ENCODE measurements at regions not wholly inside any gene's neighbourhood (a gene's known extent, or its start where the extent isn't known, plus 50 kb on each side); places are given as distances from the start of the nearest gene placed in this dataset.
"Not testable (repeated sequence)": the region's sequence is repeated elsewhere in the genome, so short reads cannot be mapped to it uniquely, and the experiment has no call there.

DNA sequence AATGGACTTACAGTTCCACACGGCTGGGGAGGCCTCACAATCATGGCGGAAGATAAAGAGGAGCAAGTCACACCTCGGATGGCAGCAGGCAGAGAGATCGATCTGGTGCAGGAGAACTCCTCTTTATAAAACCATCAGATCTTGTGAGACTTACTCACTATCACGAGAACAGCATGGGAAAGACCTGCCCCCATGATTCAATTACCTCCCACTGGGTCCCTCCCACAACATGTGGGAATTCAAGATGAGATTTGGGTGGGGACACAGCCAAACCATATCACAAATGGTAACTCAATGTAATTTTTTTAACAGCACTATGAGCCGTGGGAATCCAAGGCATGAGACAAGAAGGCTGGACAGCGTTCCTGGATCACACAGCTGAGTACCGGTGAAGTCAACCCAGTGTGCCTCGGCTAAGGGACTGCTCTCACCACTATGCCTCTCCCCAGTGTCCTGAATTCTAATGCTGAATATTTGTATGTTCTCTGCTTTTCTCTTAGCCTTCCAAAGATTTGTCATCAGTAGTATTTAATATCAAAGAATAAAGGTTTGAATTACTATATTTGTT lies 84.3 kb downstream of the IRS2 start:
- DNase-seq (ENCODE audit: insufficient read length, low spot score); FAIRE-seq: not testable (repeated sequence)

DNA sequence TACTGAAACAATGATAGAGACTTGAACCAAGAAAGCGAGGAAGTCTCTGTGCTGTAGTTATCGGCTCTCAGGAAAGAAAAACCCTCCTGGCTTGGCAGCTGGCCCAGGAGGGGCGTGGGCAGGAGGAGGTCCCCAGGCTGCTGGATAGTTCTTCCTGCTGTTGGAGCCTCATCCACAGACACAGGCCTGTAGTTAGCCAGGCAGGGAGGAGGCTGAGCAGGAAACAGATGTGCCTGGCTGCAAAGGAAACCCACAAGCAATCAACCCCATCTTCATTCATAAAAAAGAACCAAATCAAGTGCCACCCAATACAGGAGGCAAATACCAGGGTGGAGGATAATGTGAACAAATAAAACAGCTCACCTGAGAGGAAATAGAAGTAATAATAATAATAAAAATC lies 86.2 kb downstream of the IRS2 start:
- no peak for DNase-seq (ENCODE audit: insufficient read length, low spot score)
- no peak for FAIRE-seq

DNA sequence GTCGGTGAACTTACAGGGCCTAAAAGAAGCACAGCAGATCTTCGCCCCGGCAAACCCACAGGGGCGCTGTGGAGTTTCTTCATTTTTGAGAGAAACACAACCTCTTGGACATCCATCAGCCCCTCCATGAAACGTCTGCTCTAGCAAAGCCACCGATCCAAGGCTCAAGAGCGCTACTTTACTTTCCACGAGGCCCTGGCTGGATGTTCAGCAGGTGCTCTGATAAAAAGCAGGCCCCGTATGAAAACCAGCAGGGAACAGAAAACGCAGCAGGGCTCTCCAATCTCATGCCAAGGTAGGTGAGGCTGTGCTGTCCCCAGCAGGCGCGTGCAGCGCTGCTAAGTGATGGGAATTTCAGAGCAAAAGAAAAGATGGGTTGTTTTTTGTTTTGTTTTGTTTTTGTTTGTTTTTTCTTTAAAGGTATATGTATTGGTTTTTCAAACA lies 86.7 kb downstream of the IRS2 start:
- DNase-seq (ENCODE audit: insufficient read length, low spot score) = no peak
- FAIRE-seq = no peak

DNA sequence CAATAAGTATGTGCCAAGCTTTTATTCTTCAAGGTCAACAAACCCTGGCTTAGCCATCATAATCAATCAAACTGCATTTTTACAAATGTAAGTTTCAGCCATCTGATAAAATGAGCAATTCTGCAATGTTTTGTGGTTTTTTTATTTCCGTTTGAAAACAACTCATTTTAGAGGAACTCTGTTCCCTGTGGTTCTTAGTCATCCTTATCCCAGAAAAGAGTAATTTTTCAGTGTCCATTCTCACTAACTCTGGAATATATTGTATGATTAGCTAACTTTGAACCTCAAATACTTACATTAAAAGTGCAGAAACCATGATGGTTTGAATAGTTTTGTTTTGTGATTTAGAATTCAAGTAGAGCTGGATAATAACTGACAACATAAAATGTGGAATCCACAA lies 87.6 kb downstream of the IRS2 start:
- FAIRE-seq (no peak), DNase-seq (ENCODE audit: insufficient read length, low spot score) (no peak)

DNA sequence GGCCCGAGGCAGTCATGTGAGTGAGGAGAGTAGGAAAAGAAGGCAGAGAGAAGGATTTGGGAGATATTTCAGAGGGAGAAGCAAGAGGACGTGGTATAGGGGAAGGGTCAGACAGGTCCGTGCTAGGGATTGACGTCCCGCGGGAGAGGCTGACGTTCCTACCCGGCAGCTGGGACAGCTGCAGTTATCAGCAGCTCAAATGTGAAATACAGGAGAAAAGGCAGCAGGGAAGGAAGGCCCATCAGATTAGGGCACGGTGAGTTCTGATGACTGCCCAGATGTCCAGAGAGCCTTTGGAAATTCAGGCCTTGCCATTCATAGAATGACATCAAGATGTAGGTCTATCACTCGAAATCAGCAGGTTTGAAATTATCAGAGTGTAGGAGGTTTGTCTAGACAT lies 88.4 kb downstream of the IRS2 start:
- DNase-seq (ENCODE audit: insufficient read length, low spot score) (no peak), FAIRE-seq (no peak)

DNA sequence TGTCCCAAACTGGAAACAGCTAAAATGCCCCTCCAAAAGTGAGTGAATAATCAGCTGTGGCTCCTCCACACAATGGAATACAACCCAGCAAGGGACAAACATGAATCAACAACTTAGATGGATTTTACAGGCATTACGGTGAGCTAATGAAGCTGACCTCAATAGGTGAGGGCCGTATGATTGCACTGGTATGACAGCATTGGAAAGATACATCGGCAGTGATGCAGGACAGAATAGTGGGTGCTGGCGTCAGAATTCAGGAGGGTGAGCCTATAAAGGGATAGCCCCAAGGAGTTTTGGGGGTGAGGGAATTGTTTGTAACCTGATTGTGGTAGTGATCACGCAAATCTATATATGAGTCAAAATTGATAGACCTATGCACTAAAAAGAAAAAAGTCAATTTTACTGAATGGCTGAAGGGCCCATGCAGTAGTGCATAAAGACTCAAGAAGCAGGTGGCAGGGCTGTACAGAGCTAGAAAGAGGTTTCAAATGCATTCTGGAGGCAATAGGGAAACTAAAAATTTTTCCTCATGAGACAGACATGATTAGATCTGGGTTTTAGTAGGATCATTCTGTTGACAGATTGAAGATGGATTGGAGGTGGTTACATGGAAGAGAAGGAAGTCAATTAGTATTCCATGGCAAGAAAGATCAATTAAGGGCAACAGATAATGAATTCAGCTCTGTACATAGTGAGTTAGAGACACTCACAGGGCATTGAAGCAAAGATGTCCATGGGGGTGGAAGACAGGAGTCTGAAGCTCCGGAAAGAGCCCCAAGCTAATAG lies 90.8 kb downstream of the IRS2 start:
- no peak for DNase-seq (ENCODE audit: insufficient read length, low spot score)
- FAIRE-seq = no peak

DNA sequence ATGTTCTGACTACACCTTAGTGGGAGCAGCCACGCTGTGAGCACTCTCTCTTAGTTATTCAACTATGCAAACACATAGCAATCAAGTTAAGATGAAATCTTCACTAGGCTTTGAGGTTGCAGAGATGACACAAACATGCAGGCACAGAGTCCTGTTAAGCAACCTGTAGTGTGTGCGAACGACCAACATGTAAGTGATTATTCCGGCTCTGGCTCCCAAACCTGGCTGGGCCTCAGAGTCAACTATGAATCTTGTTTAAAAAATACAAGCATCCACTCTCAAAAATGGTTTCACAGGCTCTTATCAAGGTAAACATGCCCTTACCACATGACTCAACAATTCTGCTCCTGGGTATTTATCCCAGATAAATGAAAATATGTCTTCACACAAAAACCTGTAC lies 91.4 kb downstream of the IRS2 start:
- no peak for DNase-seq (ENCODE audit: insufficient read length, low spot score)

DNA sequence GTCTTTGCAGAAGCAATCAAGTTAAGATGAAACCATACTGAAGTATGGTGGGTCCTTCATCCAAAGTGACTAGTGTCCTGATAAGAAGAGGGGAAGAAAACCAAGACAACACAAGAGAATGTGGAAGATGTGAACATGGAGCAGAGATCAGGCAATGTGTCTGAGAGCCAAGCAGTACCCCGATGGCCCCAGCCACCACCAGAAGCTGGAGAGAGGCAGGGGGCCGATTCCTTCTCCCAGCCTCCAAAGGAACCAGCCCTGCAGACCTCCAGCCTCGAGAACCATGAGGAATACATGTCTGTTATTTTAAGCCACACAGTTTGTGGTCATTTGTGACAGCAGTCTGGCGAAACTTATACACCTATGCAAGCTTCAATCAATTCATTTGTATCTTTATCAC lies 93.2 kb downstream of the IRS2 start:
- DNase-seq (ENCODE audit: insufficient read length, low spot score) = no peak
- FAIRE-seq = no peak

More for the DNA sequence above, 91.4 kb downstream of the IRS2 start:
- FAIRE-seq = no peak

DNA sequence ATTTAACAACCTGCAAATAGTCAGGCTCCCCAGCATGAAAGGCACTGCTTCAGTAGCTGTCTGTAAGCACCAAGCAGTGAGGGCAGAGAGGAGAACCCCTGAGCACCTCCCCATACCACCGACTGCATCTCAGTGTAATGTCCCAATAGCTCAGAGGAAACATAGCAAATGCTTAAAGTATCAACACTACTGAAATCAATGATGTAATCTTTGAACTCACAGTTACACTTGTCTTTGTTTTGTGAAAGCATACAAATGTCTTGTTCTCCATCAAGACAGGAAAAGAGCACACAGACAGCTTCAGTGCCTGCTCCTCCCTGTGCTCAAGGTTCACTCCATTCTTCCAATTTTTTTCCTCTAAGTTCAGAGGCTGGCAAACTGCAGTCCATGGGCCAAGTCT lies 94.7 kb downstream of the IRS2 start:
- FAIRE-seq (no peak), DNase-seq (ENCODE audit: insufficient read length, low spot score) (no peak)

DNA sequence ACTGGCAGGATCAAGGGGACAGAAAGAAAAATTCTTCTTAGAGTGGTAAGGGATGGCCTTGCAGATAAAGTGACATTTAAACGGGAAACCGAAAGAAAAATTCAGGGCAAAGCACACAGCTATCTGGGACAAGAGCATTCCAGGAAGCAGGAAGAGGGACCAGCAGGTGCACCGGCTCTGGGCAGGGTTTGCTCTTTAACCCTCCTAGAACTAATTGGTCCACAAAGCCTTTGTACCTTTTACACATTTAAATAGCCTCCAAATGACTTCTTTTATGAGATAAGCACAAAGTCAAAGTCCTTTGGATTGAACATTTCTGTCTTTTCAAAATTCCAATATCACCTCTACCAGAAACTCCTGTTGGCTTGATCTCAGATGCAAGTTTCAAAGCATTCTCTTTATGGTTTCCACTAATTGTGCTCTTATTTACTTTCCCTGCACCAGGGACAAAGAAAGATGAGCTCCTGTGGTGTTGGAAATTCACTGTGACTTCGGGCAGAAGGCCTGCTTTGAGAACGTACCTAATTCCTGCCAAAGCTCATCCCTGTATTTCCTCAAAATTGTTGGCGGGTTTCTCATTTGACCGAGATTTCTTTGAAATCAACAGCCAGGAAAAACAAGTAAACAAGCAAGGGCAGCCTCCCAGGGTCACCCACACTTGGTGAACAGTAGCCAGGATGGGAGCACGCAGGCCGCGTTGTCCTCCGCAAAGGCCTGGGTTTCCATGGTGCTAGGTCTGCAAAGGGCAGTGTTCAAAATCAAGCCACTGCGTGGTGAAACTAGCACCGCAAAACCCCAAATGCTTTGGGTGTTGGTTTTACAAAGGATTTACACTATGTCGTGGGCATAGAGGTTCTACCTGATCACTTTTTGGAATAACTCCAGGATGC lies 98.6 kb downstream of the IRS2 start:
- FAIRE-seq (no peak), DNase-seq (ENCODE audit: insufficient read length, low spot score) (no peak)

DNA sequence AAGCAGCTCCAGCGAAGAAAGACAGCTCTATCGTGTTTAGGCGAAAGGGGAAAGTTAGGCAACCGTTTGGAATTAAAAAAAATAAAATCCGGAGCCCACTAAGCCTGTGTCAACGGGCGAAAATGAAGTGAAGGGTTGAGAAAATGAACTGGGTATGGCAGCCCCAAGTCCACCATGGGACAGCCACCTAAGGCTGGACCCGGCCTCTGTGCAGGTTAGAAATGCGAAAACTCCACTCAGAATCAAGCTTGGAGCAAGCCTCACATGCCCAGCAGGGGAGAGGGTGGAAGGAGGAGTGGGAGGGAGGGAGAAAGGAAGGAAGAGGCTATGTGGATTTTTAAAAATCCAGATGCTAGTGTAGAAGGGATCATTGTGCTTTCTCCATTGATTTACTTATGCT lies 101.2 kb downstream of the IRS2 start:
- no peak for FAIRE-seq
- DNase-seq (ENCODE audit: insufficient read length, low spot score) = no peak

DNA sequence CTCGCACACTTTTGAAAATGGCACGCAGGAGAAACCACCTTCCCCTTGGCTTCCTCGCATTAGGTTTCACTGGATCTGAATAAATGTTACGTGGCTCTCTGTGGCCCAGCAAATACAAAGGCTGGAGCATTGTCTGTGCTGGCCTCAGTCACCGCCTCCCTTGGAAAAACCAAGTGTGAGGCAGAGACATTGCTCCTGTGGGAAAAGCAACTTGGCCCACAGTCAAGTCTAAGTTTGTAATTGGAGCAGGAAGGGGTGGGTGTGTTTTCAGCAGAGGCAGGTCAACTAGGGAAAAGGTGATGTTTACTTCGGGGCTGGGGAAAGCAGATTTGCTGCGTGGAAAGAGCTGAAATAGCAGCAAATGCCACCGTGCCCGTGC lies 101.6 kb downstream of the IRS2 start:
- FAIRE-seq = no peak
- no peak for DNase-seq (ENCODE audit: insufficient read length, low spot score)

DNA sequence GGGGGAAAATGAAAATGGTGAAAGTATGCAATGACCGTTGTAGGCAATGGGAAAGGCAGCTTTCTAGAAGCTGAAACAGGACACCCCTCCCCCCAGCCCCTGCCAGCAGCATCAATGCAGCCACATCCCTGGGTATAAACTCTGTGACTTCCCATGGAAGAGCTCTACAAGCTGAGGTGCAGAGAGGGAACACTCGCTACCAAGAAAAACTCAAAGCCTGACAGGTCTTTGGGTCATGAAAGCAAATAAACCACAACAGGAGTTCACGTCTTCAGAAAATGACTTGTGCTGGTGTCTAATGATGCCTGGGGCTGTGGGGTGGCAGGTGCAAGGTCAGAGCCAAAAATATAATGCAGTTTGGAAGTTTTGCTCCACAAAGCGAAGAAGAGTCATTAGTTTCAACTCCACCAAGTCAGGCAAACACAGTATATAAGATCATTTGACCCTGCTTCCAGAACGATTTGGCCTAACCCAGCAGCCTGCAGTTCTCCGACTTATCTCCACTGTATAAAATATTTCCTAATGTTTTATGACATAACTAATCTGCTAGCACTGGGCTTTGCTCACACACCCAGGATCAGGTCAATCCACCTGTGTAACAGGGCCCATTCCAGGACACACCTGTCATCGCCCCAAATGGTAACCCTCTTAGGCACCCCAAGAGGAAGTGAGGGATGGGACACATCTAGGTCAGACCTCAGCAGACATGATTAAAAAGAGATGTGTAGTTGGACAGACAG lies 102.1 kb downstream of the IRS2 start:
- no peak for FAIRE-seq
- no peak for DNase-seq (ENCODE audit: insufficient read length, low spot score)

DNA sequence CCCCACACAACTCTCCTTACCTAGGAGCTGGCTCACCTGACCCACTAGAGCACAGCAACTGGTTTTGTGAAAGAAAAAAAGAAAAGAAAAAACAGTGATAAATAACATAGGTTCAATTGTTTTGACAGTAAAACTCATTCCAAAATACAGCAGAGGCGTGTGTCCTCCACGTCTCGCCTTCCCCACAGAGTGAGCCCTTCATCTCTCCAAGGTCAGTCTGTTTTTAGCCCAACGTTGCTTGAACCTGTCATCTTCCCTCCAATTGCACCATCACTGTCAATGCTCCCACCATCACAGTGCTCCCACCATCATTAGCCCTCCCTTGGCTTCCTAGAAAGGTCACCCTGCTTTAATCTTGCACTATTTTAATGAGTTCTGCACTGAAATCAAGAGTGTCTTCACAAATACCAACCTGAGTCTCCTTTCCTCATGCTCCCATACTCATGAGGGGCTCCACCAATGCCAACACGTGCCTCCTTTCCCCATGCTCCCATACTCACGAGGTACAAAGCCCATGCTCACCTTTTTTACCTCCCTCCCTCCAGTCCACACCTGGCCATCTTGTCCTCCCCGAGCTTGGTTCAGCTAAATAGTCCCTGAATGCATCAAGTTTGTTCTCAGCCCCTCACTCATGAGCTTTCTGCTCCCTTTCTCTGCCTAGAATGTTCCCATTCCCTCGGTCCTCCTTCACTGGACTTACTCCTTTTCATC lies 103.7 kb downstream of the IRS2 start:
- DNase-seq (ENCODE audit: insufficient read length, low spot score) (no peak), FAIRE-seq (no peak)

DNA sequence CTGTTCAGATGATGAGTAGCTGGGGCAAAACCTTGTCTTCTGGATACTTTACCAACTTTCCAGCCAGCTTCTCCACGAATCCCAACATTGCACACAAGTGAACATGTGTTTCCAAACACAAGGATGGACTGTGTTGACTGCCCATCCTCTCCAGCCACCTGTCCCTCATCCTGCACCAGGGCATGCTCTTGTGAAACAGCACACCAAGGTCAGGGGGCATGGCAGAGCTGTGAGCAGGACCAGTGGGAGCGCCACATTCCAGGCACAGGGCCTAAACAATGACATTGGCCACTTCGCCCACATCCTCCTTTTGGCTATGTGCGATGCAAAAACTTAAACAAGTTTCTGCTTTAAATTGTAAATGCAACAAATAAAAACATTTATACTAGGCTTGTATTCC lies 105.5 kb downstream of the IRS2 start:
- FAIRE-seq = no peak

DNA sequence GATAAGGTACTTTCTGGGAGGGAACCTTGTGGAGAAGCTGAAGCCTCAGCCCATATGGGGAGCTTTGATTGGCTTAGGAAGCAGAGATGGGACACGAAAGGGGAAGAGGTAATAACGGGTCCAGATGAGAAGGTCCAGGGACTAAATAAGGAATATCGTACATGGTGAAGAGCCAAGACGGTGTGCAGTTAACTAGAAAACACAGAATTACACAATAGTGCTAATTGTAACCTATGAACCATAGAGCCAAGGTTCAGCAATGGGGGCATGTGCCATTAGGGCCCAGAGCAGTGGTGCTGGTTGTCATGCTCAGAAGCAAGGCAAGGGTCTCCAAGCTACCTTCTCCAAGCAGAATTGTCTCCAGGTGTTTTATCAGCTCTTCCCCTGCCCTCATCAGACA lies 106.1 kb downstream of the IRS2 start:
- FAIRE-seq (no peak), DNase-seq (ENCODE audit: insufficient read length, low spot score) (no peak)

More for the DNA sequence above, 105.5 kb downstream of the IRS2 start:
- no peak for DNase-seq (ENCODE audit: insufficient read length, low spot score)

DNA sequence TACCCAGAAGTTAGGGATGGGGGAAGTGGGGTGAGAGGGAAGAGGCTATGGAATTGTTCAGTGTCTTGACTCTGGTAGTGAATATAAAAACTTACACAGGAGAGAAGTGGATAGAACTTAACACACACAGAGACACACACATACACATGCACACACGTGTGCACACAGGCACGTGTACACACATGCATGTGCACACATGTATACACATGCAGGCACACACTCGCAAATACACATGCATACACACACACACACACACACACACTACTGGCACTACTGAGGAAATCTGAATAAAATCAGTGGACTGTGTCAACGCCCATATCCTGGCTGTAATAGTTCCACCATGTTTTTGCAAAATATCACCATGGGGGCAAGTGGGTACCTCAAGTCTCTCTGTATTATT lies 107.9 kb downstream of the IRS2 start:
- no peak for DNase-seq (ENCODE audit: insufficient read length, low spot score)

DNA sequence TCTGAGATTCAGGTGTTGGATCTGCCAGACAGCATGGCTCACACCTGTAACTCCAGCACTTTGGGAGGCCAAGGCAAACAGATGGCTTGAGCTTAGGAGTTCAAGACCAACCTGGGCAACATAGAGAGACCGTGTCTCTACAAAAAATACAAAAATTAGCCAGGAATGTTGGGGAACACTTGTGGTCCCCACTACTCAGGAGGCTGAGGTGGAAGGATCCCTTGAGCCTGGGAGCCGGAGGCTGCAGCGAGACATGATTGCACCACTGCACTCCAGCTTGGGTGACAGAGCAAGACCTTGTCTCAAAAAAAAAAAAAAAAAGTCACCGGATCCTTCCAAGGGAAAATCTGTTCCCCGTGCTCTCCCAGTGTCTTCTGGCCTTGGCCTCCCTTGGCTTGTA lies 109.2 kb downstream of the IRS2 start:
- FAIRE-seq (no peak), DNase-seq (ENCODE audit: insufficient read length, low spot score) (no peak)

More for the DNA sequence above, 107.9 kb downstream of the IRS2 start:
- FAIRE-seq = no peak

DNA sequence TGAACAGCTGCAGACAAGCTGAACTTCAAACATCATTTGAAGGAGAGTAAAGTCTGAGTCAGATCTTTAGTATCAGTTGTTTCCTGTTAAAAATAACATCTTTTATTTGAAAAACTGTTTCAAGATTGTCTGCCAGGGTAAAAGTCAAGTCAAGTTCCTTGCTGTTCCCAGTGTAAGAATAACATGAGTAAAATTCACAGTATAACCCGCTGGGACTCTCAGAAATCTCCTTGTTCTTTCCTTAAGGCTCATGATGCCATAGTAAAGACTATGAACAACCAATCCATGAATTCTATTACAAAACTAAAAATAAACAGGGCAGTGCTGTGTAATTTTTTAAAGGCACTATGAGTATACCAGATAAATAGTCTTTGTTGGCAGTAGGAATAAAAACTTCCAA lies 112.9 kb downstream of the IRS2 start:
- FAIRE-seq = no peak

DNA sequence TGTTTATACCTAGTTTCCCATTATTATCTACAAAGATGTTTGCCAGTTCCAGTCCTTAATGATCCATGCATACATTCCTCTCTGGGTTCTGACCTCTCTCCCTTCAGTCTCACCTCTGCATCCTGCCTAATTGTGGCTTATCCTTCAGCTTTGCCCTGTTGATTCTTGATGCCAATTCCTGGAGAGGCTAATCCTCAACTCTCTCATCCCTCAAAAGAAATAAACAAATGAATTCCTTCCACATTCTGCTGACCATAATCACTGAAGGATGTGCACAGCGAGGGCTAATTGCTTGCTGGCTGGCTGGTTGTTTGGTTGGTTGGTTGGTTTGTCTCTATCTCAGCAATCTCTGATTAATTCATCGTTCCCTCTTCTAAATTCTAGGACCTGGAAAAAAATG lies 113.8 kb downstream of the IRS2 start:
- FAIRE-seq = no peak
- DNase-seq (ENCODE audit: insufficient read length, low spot score) = no peak

More for the DNA sequence above, 112.9 kb downstream of the IRS2 start:
- DNase-seq (ENCODE audit: insufficient read length, low spot score) = no peak

Measured in GM19239 (cell line).